Right lobe of liver (tissue), 6 donors: ENCODE measurements at regions not wholly inside any gene's neighbourhood (a gene's known extent, or its start where the extent isn't known, plus 50 kb on each side); places are given as distances from the start of the nearest gene placed in this dataset.
A peak's percentile ranks its signal among the peaks of the same experiment; 100 is the strongest.

Experiments used
- ATAC-seq, 4 donors: fragments of 200-7000 bp; cut with Tn5 transposase; one replicate each; pipeline ENCODE4 v1.9.1; 2020; ENCODE audit warnings: mild to moderate bottlenecking in 4 of 4, moderate library complexity in 4 of 4
- DNase-seq, 3 donors: peaks; one replicate each; pipeline ENCODE4 v3.0.0-alpha.2; 2020
- H3K27ac ChIP-seq, 3 donors: fragments of 200-600 bp; one replicate each; pipeline ENCODE4 v1.8.0; 2022
- H3K27me3 ChIP-seq, 2 donors: fragments of 200-600 bp; one replicate each; pipeline ENCODE4 v1.8.0; 2022
- H3K36me3 ChIP-seq, 4 donors: fragments of 200-600 bp; sonication (generic) in 1 of 4; one replicate each; pipeline versions ENCODE4 v1.5.1 to v1.8.0; 2017 to 2022; ENCODE audit warnings: control low read depth in 1 of 4
- H3K4me1 ChIP-seq, 4 donors: fragments of 200-600 bp; sonication (generic) in 1 of 4; one replicate each; pipeline versions ENCODE4 v1.5.1 to v1.8.0; 2017 to 2022; ENCODE audit warnings: control low read depth in 1 of 4
- H3K4me3 ChIP-seq, 3 donors: fragments of 200-600 bp; one replicate each; pipeline ENCODE4 v1.8.0; 2022
- H3K9me3 ChIP-seq, 4 donors: fragments of 200-600 bp; sonication (generic) in 1 of 4; one replicate each; pipeline versions ENCODE4 v1.5.1 to v1.8.0; 2017 to 2022; ENCODE audit warnings: control low read depth in 1 of 4
- POLR2A ChIP-seq: fragments of 450-650 bp; IDR thresholded peaks from one replicate; pipeline ENCODE4 v1.6.1; 2017; ENCODE audit warnings: antibody characterized with exemption, mild to moderate bottlenecking
- WGBS: methylation state at CpG from one replicate; pipeline ENCODE4 v1.1.6; 2018; ENCODE audit warnings: low coverage, low lambda C conversion rate; ENCODE audit not compliant: insufficient coverage; ENCODE audit errors: missing lambda C conversion rate; 5-methylcytosine and 5-hydroxymethylcytosine counted together
- intact Hi-C, 2 donors: fragments of 100-400 bp; cut with DNase I; formaldehyde crosslinking; loops; one replicate each; pipeline versions ENCODE4 v1.11.2 to v1.14.1; 2022
- TF ChIP-seq, protein P1 (sequence below), 4 donors: fragments of 200-600 bp in 3 of 4; fragments of 450-650 bp in 1 of 4; IDR thresholded peaks; one replicate each; pipeline versions ENCODE4 v1.5.1 to v1.8.0; 2016 to 2022; ENCODE audit warnings: antibody characterized with exemption in 4 of 4, mild to moderate bottlenecking in 2 of 4
- donor health status: DM: no; HTN: yes; CAD: no.
- donor health status: DM: no; HTN: no; CAD: no.
- donor health status: DM: no; HTN: no; CAD: no.
- donor health status: DM: no; HTN: yes; CAD: no.
- donor health status: DM: no; HTN: yes; CAD: no.

DNA sequence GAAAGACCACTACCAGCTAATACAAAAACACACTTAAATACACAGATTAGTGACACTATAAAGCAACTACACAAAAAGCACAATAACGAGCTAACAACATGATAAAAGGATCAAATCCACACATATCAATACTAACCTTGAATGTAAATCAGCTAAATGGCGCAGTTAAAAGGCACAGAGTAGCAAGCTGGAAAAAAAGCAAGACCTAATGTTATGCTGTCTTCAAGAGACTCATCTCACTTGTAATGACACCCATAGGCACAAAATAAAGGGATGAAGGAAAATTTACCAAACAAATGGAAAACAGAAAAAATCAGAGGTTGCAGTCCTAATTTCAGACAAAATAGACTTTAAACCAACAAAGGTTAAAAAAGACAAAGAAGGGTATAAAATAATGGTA, 86.3 kb downstream of the NUS1 start:
- Histone ChIP-seq H3K27me3 (no peaks in the 10 kb centered on the region), H3K4me1 (no peaks in the 10 kb centered on the region), H3K27ac (no peak overlapping the region), H3K9me3 (peaks cover 0 to 6% (median 0%) of the 10 kb centered on the region in 4 donors), H3K36me3 (no peaks in the 10 kb centered on the region), H3K4me3 (no peak overlapping the region)
- WGBS = 42% methylated on average over 2 of the region's 2 CpGs
- intact Hi-C loops = no loop called here
- no peak for ATAC-seq
- TF ChIP-seq, protein P1, sequence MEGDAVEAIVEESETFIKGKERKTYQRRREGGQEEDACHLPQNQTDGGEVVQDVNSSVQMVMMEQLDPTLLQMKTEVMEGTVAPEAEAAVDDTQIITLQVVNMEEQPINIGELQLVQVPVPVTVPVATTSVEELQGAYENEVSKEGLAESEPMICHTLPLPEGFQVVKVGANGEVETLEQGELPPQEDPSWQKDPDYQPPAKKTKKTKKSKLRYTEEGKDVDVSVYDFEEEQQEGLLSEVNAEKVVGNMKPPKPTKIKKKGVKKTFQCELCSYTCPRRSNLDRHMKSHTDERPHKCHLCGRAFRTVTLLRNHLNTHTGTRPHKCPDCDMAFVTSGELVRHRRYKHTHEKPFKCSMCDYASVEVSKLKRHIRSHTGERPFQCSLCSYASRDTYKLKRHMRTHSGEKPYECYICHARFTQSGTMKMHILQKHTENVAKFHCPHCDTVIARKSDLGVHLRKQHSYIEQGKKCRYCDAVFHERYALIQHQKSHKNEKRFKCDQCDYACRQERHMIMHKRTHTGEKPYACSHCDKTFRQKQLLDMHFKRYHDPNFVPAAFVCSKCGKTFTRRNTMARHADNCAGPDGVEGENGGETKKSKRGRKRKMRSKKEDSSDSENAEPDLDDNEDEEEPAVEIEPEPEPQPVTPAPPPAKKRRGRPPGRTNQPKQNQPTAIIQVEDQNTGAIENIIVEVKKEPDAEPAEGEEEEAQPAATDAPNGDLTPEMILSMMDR (IDR thresholded peaks at IDR 0.05) = no peak
- no peak for TF ChIP-seq POLR2A
- no peak for DNase-seq

- TF ChIP-seq, protein P1 (IDR thresholded peaks at IDR 0.05) = no peak
- no peak for TF ChIP-seq POLR2A
- Histone ChIP-seq H3K36me3 (no peaks in the 10 kb centered on the region), H3K27me3 (no peaks in the 10 kb centered on the region), H3K4me1 (no peaks in the 10 kb centered on the region), H3K4me3 (no peak overlapping the region), H3K27ac (no peak overlapping the region), H3K9me3 (no peaks in the 10 kb centered on the region)
- ATAC-seq (peak; percentile 61 to 77 (median 63)), DNase-seq (peak in 2 of 3 donors; percentile 30 to 48)
- WGBS = 56% methylated on average over 2 of the region's 2 CpGs
- intact Hi-C loops = no loop called here
Measured at GRCh38 chr6:117771403-117771802, 96.1 kb downstream of the NUS1 start.

- TF ChIP-seq, protein P1 (IDR thresholded peaks at IDR 0.05) = peak in 1 of 4 donors; percentile 18
- no peak for TF ChIP-seq POLR2A
- Histone ChIP-seq H3K4me1 (no peaks in the 10 kb centered on the region), H3K36me3 (no peaks in the 10 kb centered on the region), H3K4me3 (no peak overlapping the region), H3K27me3 (no peaks in the 10 kb centered on the region), H3K27ac (no peak overlapping the region), H3K9me3 (no peaks in the 10 kb centered on the region)
- intact Hi-C loops = no loop called here
- peak in 2 of 4 donors; percentile 32 to 34 for ATAC-seq
- DNase-seq = no peak
- WGBS = 71% methylated on average over 3 of the region's 3 CpGs
Measured at GRCh38 chr6:117776441-117776840, 101.2 kb downstream of the NUS1 start.

DNA sequence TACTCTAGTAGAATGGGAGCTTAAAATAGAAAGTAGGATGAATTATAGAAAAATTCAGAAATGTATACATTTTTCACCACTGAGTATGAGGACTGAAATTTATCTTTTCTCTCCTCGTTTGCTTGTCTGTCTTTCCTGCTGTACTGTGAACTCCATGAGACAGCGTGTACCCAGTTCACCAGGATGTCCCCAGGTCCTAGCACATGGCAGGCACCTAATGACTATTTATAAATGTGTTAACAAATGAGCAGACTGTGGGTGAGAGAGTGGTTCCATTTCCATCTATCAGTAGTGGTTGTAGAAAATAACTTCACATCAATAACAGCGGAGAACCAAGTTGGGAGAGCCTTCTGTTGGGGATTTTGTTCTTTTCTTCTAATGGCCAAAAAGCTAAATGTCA, 106.3 kb downstream of the NUS1 start:
- no peak for ATAC-seq
- WGBS = 60% methylated on average over 3 of the region's 3 CpGs
- TF ChIP-seq POLR2A = no peak
- TF ChIP-seq, protein P1 (IDR thresholded peaks at IDR 0.05) = no peak
- Histone ChIP-seq H3K27ac (no peak overlapping the region), H3K4me3 (no peak overlapping the region), H3K27me3 (no peaks in the 10 kb centered on the region), H3K36me3 (no peaks in the 10 kb centered on the region), H3K9me3 (no peaks in the 10 kb centered on the region), H3K4me1 (no peaks in the 10 kb centered on the region)
- DNase-seq = no peak
- intact Hi-C loops = no loop called here

DNA sequence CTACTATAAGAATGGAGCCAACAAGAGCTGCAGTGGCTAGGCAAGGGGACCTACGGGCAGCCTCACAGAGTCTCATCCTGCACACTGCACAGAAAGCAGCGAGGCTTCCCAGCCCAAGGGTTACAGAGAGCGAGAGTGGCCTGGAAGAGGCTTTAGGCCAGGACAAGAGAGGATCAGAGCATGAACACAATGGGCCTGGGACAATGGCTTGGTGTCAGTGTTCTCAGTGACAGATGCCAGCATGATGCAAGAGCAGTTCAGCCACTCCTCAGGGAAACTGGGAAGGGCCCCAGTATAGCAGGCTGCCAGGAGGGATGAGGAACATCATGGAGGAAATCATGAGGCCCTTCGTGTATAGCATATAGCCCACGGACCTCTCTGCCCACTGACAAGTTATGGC, 108.0 kb downstream of the NUS1 start:
- no peak for ATAC-seq
- Histone ChIP-seq H3K4me1 (no peaks in the 10 kb centered on the region), H3K27ac (no peak overlapping the region), H3K9me3 (no peaks in the 10 kb centered on the region), H3K36me3 (no peaks in the 10 kb centered on the region), H3K27me3 (no peaks in the 10 kb centered on the region), H3K4me3 (no peak overlapping the region)
- intact Hi-C loops = no loop called here
- no peak for TF ChIP-seq POLR2A
- WGBS = 38% methylated on average over 5 of the region's 5 CpGs
- no peak for DNase-seq
